HEK293T (cell line): ENCODE measurements at regions not wholly inside any gene's neighbourhood (a gene's known extent, or its start where the extent isn't known, plus 50 kb on each side); places are given as distances from the start of the nearest gene placed in this dataset.

Experiments used
- ARNT ChIP-seq: fragments of 450-650 bp; IDR thresholded peaks from 2 replicates; pipeline ENCODE4 v1.6.1; 2017; ENCODE audit warnings: mild to moderate bottlenecking
- BHLHE40 ChIP-seq: fragments of 450-650 bp; IDR thresholded peaks from 2 replicates; pipeline ENCODE4 v1.6.1; 2016; ENCODE audit warnings: mild to moderate bottlenecking, moderate library complexity, borderline replicate concordance
- CTBP1 ChIP-seq: fragments of 450-650 bp; IDR thresholded peaks from 2 replicates; pipeline ENCODE4 v1.6.1; 2016; ENCODE audit warnings: borderline replicate concordance
- ELF4 ChIP-seq: fragments of 450-650 bp; IDR thresholded peaks from 2 replicates; pipeline ENCODE4 v1.6.1; 2017; ENCODE audit warnings: antibody characterized with exemption
- FOXA1 ChIP-seq: fragments of 450-650 bp; IDR thresholded peaks from 2 replicates; pipeline ENCODE4 v1.6.1; 2016; ENCODE audit warnings: mild to moderate bottlenecking
- FOXK2 ChIP-seq: fragments of 450-650 bp; IDR thresholded peaks from 2 replicates; pipeline ENCODE4 v1.6.1; 2016; ENCODE audit warnings: mild to moderate bottlenecking
- FOXM1 ChIP-seq: fragments of 450-650 bp; IDR thresholded peaks from 2 replicates; pipeline ENCODE4 v1.6.1; 2017; ENCODE audit warnings: mild to moderate bottlenecking, borderline replicate concordance
- L3MBTL2 ChIP-seq: fragments of 450-650 bp; conservative IDR thresholded peaks from 2 replicates; pipeline ENCODE4 v1.6.1; 2016; ENCODE audit warnings: mild to moderate bottlenecking
- SP1 ChIP-seq: fragments of 450-650 bp; IDR thresholded peaks from 2 replicates; pipeline ENCODE4 v1.6.1; 2017

- no peak for TF ChIP-seq L3MBTL2
- no peak for TF ChIP-seq FOXM1
- TF ChIP-seq ARNT, result no peak
- TF ChIP-seq FOXK2, result no peak
- TF ChIP-seq BHLHE40, result no peak
- TF ChIP-seq ELF4, result no peak
- no peak for TF ChIP-seq CTBP1
- no peak for TF ChIP-seq FOXA1
- TF ChIP-seq SP1, result no peak
These were observed 351.9 kb downstream of the ENC1 start for GRCh38 chr5:74288448-74289108.
